ENCODE measurements at regions not wholly inside any gene's neighbourhood (a gene's known extent, or its start where the extent isn't known, plus 50 kb on each side); places are given as distances from the start of the nearest gene placed in this dataset.

- Histone ChIP-seq H3K9me3 (ENCODE audit: control insufficient read depth in 1 of 2, low read length in 2 of 2) (peaks cover 2 to 16% of the 10 kb centered on the region in 2 donors), H3K4me1 (ENCODE audit: control insufficient read depth in 1 of 2, insufficient read depth in 2 of 2, low read length in 2 of 2) (peaks cover 0 to under 1% of the 10 kb centered on the region in 2 donors), H3K36me3 (ENCODE audit: control insufficient read depth in 1 of 2, insufficient read depth in 2 of 2, low read length in 2 of 2) (no peaks in the 10 kb centered on the region), H3K27ac (ENCODE audit: low read depth, low read length) (no peak overlapping the region), H3K4me3 (ENCODE audit: low read depth in 1 of 2, low read length in 2 of 2) (no peak overlapping the region), H3K9ac (ENCODE audit: low read depth in 1 of 2, low read length in 2 of 2) (no peak overlapping the region), H3K27me3 (ENCODE audit: control insufficient read depth in 1 of 2, insufficient read depth in 2 of 2, low read length in 2 of 2) (no peaks in the 10 kb centered on the region)
Observed at GRCh38 chr2:126382998-126383397, 273.0 kb upstream of the GYPC start.

- no peak overlapping the region for H3K27ac ChIP-seq (ENCODE audit: low read depth, low read length)
- no peak overlapping the region for H3K9ac ChIP-seq (ENCODE audit: low read depth in 1 of 2, low read length in 2 of 2)
- H3K9me3 ChIP-seq (ENCODE audit: control insufficient read depth in 1 of 2, low read length in 2 of 2): peaks cover 2 to 16% of the 10 kb centered on the region in 2 donors
- no peaks in the 10 kb centered on the region for H3K27me3 ChIP-seq (ENCODE audit: control insufficient read depth in 1 of 2, insufficient read depth in 2 of 2, low read length in 2 of 2)
- no peak overlapping the region for H3K4me3 ChIP-seq (ENCODE audit: low read depth in 1 of 2, low read length in 2 of 2)
- no peaks in the 10 kb centered on the region for H3K4me1 ChIP-seq (ENCODE audit: control insufficient read depth in 1 of 2, insufficient read depth in 2 of 2, low read length in 2 of 2)
- no peaks in the 10 kb centered on the region for H3K36me3 ChIP-seq (ENCODE audit: control insufficient read depth in 1 of 2, insufficient read depth in 2 of 2, low read length in 2 of 2)
Observed at GRCh38 chr2:126383800-126384199, 272.2 kb upstream of the GYPC start.

- H3K36me3 ChIP-seq (ENCODE audit: control insufficient read depth in 1 of 2, insufficient read depth in 2 of 2, low read length in 2 of 2): no peaks in the 10 kb centered on the region
- H3K4me1 ChIP-seq (ENCODE audit: control insufficient read depth in 1 of 2, insufficient read depth in 2 of 2, low read length in 2 of 2): no peaks in the 10 kb centered on the region
- H3K4me3 ChIP-seq (ENCODE audit: low read depth in 1 of 2, low read length in 2 of 2): no peak overlapping the region
- peaks cover 2 to 16% of the 10 kb centered on the region in 2 donors for H3K9me3 ChIP-seq (ENCODE audit: control insufficient read depth in 1 of 2, low read length in 2 of 2)
- H3K9ac ChIP-seq (ENCODE audit: low read depth in 1 of 2, low read length in 2 of 2): no peak overlapping the region
- H3K27ac ChIP-seq (ENCODE audit: low read depth, low read length): no peak overlapping the region
- no peaks in the 10 kb centered on the region for H3K27me3 ChIP-seq (ENCODE audit: control insufficient read depth in 1 of 2, insufficient read depth in 2 of 2, low read length in 2 of 2)
Observed at GRCh38 chr2:126385441-126385840, 270.5 kb upstream of the GYPC start.

GRCh38 chr2:126385983-126386382, 270.0 kb upstream of the GYPC start:
- H3K9me3 ChIP-seq (ENCODE audit: control insufficient read depth in 1 of 2, low read length in 2 of 2): peaks cover 2 to 16% of the 10 kb centered on the region in 2 donors
- no peaks in the 10 kb centered on the region for H3K27me3 ChIP-seq (ENCODE audit: control insufficient read depth in 1 of 2, insufficient read depth in 2 of 2, low read length in 2 of 2)
- no peak overlapping the region for H3K9ac ChIP-seq (ENCODE audit: low read depth in 1 of 2, low read length in 2 of 2)
- H3K36me3 ChIP-seq (ENCODE audit: control insufficient read depth in 1 of 2, insufficient read depth in 2 of 2, low read length in 2 of 2): no peaks in the 10 kb centered on the region
- H3K4me3 ChIP-seq (ENCODE audit: low read depth in 1 of 2, low read length in 2 of 2): no peak overlapping the region
- H3K27ac ChIP-seq (ENCODE audit: low read depth, low read length): no peak overlapping the region
- no peaks in the 10 kb centered on the region for H3K4me1 ChIP-seq (ENCODE audit: control insufficient read depth in 1 of 2, insufficient read depth in 2 of 2, low read length in 2 of 2)

- Histone ChIP-seq H3K27ac (ENCODE audit: low read depth, low read length) (no peak overlapping the region), H3K9me3 (ENCODE audit: control insufficient read depth in 1 of 2, low read length in 2 of 2) (peaks cover 2 to 16% of the 10 kb centered on the region in 2 donors), H3K4me3 (ENCODE audit: low read depth in 1 of 2, low read length in 2 of 2) (no peak overlapping the region), H3K4me1 (ENCODE audit: control insufficient read depth in 1 of 2, insufficient read depth in 2 of 2, low read length in 2 of 2) (no peaks in the 10 kb centered on the region), H3K36me3 (ENCODE audit: control insufficient read depth in 1 of 2, insufficient read depth in 2 of 2, low read length in 2 of 2) (no peaks in the 10 kb centered on the region), H3K9ac (ENCODE audit: low read depth in 1 of 2, low read length in 2 of 2) (no peak overlapping the region), H3K27me3 (ENCODE audit: control insufficient read depth in 1 of 2, insufficient read depth in 2 of 2, low read length in 2 of 2) (no peaks in the 10 kb centered on the region)
Observed at GRCh38 chr2:126389446-126389845, 266.5 kb upstream of the GYPC start.

- Histone ChIP-seq H3K9me3 (ENCODE audit: control insufficient read depth in 1 of 2, low read length in 2 of 2) (no peaks in the 10 kb centered on the region), H3K4me1 (ENCODE audit: control insufficient read depth in 1 of 2, insufficient read depth in 2 of 2, low read length in 2 of 2) (no peaks in the 10 kb centered on the region), H3K27me3 (ENCODE audit: control insufficient read depth in 1 of 2, insufficient read depth in 2 of 2, low read length in 2 of 2) (no peaks in the 10 kb centered on the region), H3K27ac (ENCODE audit: low read depth, low read length) (no peak overlapping the region), H3K36me3 (ENCODE audit: control insufficient read depth in 1 of 2, insufficient read depth in 2 of 2, low read length in 2 of 2) (no peaks in the 10 kb centered on the region), H3K4me3 (ENCODE audit: low read depth in 1 of 2, low read length in 2 of 2) (no peak overlapping the region), H3K9ac (ENCODE audit: low read depth in 1 of 2, low read length in 2 of 2) (no peak overlapping the region)
Observed at GRCh38 chr2:126392889-126393288, 263.1 kb upstream of the GYPC start.

- Histone ChIP-seq H3K27me3 (ENCODE audit: control insufficient read depth in 1 of 2, insufficient read depth in 2 of 2, low read length in 2 of 2) (no peaks in the 10 kb centered on the region), H3K27ac (ENCODE audit: low read depth, low read length) (no peak overlapping the region), H3K9ac (ENCODE audit: low read depth in 1 of 2, low read length in 2 of 2) (no peak overlapping the region), H3K4me3 (ENCODE audit: low read depth in 1 of 2, low read length in 2 of 2) (no peak overlapping the region), H3K9me3 (ENCODE audit: control insufficient read depth in 1 of 2, low read length in 2 of 2) (no peaks in the 10 kb centered on the region), H3K36me3 (ENCODE audit: control insufficient read depth in 1 of 2, insufficient read depth in 2 of 2, low read length in 2 of 2) (no peaks in the 10 kb centered on the region), H3K4me1 (ENCODE audit: control insufficient read depth in 1 of 2, insufficient read depth in 2 of 2, low read length in 2 of 2) (no peaks in the 10 kb centered on the region)
Observed at GRCh38 chr2:126399001-126399400, 257.0 kb upstream of the GYPC start.

GRCh38 chr2:126403039-126403628, 252.8 kb upstream of the GYPC start:
- H3K9me3 ChIP-seq (ENCODE audit: control insufficient read depth in 1 of 2, low read length in 2 of 2): no peaks in the 10 kb centered on the region

GRCh38 chr2:126406267-126406666, 249.7 kb upstream of the GYPC start:
- Histone ChIP-seq H3K9ac (ENCODE audit: low read depth in 1 of 2, low read length in 2 of 2) (no peak overlapping the region), H3K27ac (ENCODE audit: low read depth, low read length) (no peak overlapping the region), H3K36me3 (ENCODE audit: control insufficient read depth in 1 of 2, insufficient read depth in 2 of 2, low read length in 2 of 2) (no peaks in the 10 kb centered on the region), H3K9me3 (ENCODE audit: control insufficient read depth in 1 of 2, low read length in 2 of 2) (no peaks in the 10 kb centered on the region), H3K27me3 (ENCODE audit: control insufficient read depth in 1 of 2, insufficient read depth in 2 of 2, low read length in 2 of 2) (no peaks in the 10 kb centered on the region), H3K4me1 (ENCODE audit: control insufficient read depth in 1 of 2, insufficient read depth in 2 of 2, low read length in 2 of 2) (peaks cover 8 to 11% of the 10 kb centered on the region in 2 donors), H3K4me3 (ENCODE audit: low read depth in 1 of 2, low read length in 2 of 2) (no peak overlapping the region)

More at GRCh38 chr2:126403039-126403628, 252.8 kb upstream of the GYPC start:
- no peak overlapping the region for H3K9ac ChIP-seq (ENCODE audit: low read depth in 1 of 2, low read length in 2 of 2)
- H3K4me1 ChIP-seq (ENCODE audit: control insufficient read depth in 1 of 2, insufficient read depth in 2 of 2, low read length in 2 of 2): no peaks in the 10 kb centered on the region
- no peak overlapping the region for H3K27ac ChIP-seq (ENCODE audit: low read depth, low read length)
- H3K4me3 ChIP-seq (ENCODE audit: low read depth in 1 of 2, low read length in 2 of 2): no peak overlapping the region
- H3K27me3 ChIP-seq (ENCODE audit: control insufficient read depth in 1 of 2, insufficient read depth in 2 of 2, low read length in 2 of 2): no peaks in the 10 kb centered on the region
- no peaks in the 10 kb centered on the region for H3K36me3 ChIP-seq (ENCODE audit: control insufficient read depth in 1 of 2, insufficient read depth in 2 of 2, low read length in 2 of 2)

GRCh38 chr2:126408671-126409070, 247.3 kb upstream of the GYPC start:
- Histone ChIP-seq H3K27ac (ENCODE audit: low read depth, low read length) (no peak overlapping the region), H3K4me1 (ENCODE audit: control insufficient read depth in 1 of 2, insufficient read depth in 2 of 2, low read length in 2 of 2) (peaks cover 8 to 11% of the 10 kb centered on the region in 2 donors), H3K27me3 (ENCODE audit: control insufficient read depth in 1 of 2, insufficient read depth in 2 of 2, low read length in 2 of 2) (no peaks in the 10 kb centered on the region), H3K4me3 (ENCODE audit: low read depth in 1 of 2, low read length in 2 of 2) (no peak overlapping the region), H3K9ac (ENCODE audit: low read depth in 1 of 2, low read length in 2 of 2) (no peak overlapping the region), H3K9me3 (ENCODE audit: control insufficient read depth in 1 of 2, low read length in 2 of 2) (no peaks in the 10 kb centered on the region), H3K36me3 (ENCODE audit: control insufficient read depth in 1 of 2, insufficient read depth in 2 of 2, low read length in 2 of 2) (no peaks in the 10 kb centered on the region)

GRCh38 chr2:126409850-126410249, 246.1 kb upstream of the GYPC start:
- no peaks in the 10 kb centered on the region for H3K9me3 ChIP-seq (ENCODE audit: control insufficient read depth in 1 of 2, low read length in 2 of 2)
- H3K4me1 ChIP-seq (ENCODE audit: control insufficient read depth in 1 of 2, insufficient read depth in 2 of 2, low read length in 2 of 2): peaks cover 8 to 11% of the 10 kb centered on the region in 2 donors
- H3K36me3 ChIP-seq (ENCODE audit: control insufficient read depth in 1 of 2, insufficient read depth in 2 of 2, low read length in 2 of 2): no peaks in the 10 kb centered on the region
- H3K9ac ChIP-seq (ENCODE audit: low read depth in 1 of 2, low read length in 2 of 2): no peak overlapping the region
- H3K27ac ChIP-seq (ENCODE audit: low read depth, low read length): no peak overlapping the region
- no peak overlapping the region for H3K4me3 ChIP-seq (ENCODE audit: low read depth in 1 of 2, low read length in 2 of 2)
- H3K27me3 ChIP-seq (ENCODE audit: control insufficient read depth in 1 of 2, insufficient read depth in 2 of 2, low read length in 2 of 2): no peaks in the 10 kb centered on the region
